Spleen (tissue), 11 donors: ENCODE measurements at regions not wholly inside any gene's neighbourhood (a gene's known extent, or its start where the extent isn't known, plus 50 kb on each side); places are given as distances from the start of the nearest gene placed in this dataset.

Source experiments
- DNase-seq: peaks from one replicate; pipeline ENCODE4 v3.0.0-alpha.2; 2020
- H3K27ac ChIP-seq, 8 donors: fragments of 200-600 bp; sonication (generic) in 7 of 8; 1 replicate in 4 of 8; 2 replicates in 4 of 8; pipeline versions ENCODE4 v1.5.0 to v1.8.0; 2016 to 2021; ENCODE audit warnings: inconsistent platforms in 4 of 8, mild to moderate bottlenecking in 4 of 8, moderate library complexity in 1 of 8
- H3K27me3 ChIP-seq, 7 donors: fragments of 200-600 bp; sonication (generic) in 6 of 7; replicated peaks in 1 of 7; 1 replicate in 4 of 7; 2 replicates in 3 of 7; pipeline versions ENCODE4 v1.5.0 to v1.8.0; 2016 to 2021; ENCODE audit warnings: inconsistent platforms in 3 of 7, mild to moderate bottlenecking in 1 of 7
- H3K36me3 ChIP-seq, 6 donors: fragments of 200-600 bp; sonication (generic) in 5 of 6; 1 replicate in 4 of 6; 2 replicates in 2 of 6; pipeline versions ENCODE4 v1.5.0 to v1.8.0; 2016 to 2021; ENCODE audit warnings: inconsistent platforms in 2 of 6
- H3K4me1 ChIP-seq, 6 donors: fragments of 200-600 bp; sonication (generic) in 5 of 6; 1 replicate in 3 of 6; 2 replicates in 3 of 6; pipeline versions ENCODE4 v1.5.0 to v1.8.0; 2016 to 2021; ENCODE audit warnings: inconsistent platforms in 3 of 6
- H3K4me3 ChIP-seq, 8 donors: fragments of 200-600 bp; sonication (generic) in 7 of 8; 1 replicate in 4 of 8; 2 replicates in 4 of 8; pipeline versions ENCODE4 v1.5.0 to v1.8.0; 2016 to 2021; ENCODE audit warnings: inconsistent platforms in 4 of 8, mild to moderate bottlenecking in 4 of 8, moderate library complexity in 2 of 8
- H3K9me3 ChIP-seq, 8 donors: fragments of 200-600 bp; sonication (generic) in 7 of 8; 1 replicate in 4 of 8; 2 replicates in 4 of 8; pipeline versions ENCODE4 v1.5.0 to v1.8.0; 2016 to 2021; ENCODE audit warnings: inconsistent platforms in 4 of 8
- CTCF ChIP-seq, 11 experiments: fragments of 200-600 bp in 7 of 11; fragments of 450-650 bp in 4 of 11; sonication (generic) in 4 of 11; IDR thresholded peaks in 8 of 11; conservative IDR thresholded peaks in 3 of 11; 1 replicate in 7 of 11; 2 replicates in 4 of 11; pipeline versions ENCODE4 v1.4.0 to v1.8.0; 2016 to 2021; ENCODE audit warnings: antibody characterized with exemption in 11 of 11, inconsistent platforms in 4 of 11, mild to moderate bottlenecking in 1 of 11
- POLR2A ChIP-seq, 3 donors: fragments of 450-650 bp; IDR thresholded peaks; one replicate each; pipeline ENCODE4 v1.5.1; 2017; ENCODE audit warnings: antibody characterized with exemption in 3 of 3, mild to moderate bottlenecking in 1 of 3
- POLR2AphosphoS5 ChIP-seq, 3 donors: sonication (generic); formaldehyde crosslinking; IDR thresholded peaks; one replicate each; pipeline ENCODE4 v1.5.1; 2017; ENCODE audit warnings: antibody characterized with exemption in 3 of 3
- WGBS, 5 donors: extraction: QIAGEN DNeasy Blood & Tissue Kit in 3 of 5; methylation state at CpG; one replicate each; pipeline versions ENCODE4 v1.1.5 to v1.1.7; 2013 to 2018; 5-methylcytosine and 5-hydroxymethylcytosine counted together
- intact Hi-C: fragments of 100-400 bp; cut with DNase I; formaldehyde crosslinking; loops from one replicate; pipeline ENCODE4 v1.15.0; 2023; ENCODE audit warnings: low total_unique reads
- donor health status: healthy with polysubstance abuse.
- donor health status: DM: no; HTN: no; CAD: no; lungs with moderate emphysema.
- donor health status: DM: no; HTN: no; CAD: no.
- donor health status: Bipolar disorder and iron deficiency.
- donor health status: healthy.
- donor health status: DM: no; HTN: no; CAD: no.
- donor health status: DM: yes; HTN: yes; CAD: no.

DNA sequence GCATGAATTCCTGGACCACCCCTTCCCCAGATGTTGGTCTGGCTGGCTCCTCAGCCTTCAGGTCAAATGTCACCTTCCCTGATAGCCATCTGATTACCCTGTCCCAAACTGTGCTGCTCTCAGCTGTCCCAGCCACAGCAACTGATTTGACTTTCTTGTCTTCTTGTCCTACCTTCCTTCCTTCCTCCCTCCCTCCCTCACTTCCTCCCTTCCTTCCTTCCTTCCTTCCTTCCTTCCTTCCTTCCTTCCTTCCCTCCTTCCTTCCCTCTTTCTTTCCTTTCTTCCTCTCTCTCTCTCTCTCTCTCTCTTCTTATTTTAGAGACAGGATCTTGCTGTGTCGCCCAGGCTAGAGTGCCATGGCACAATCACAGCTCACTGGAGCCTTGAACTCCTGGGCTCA lies 242.5 kb downstream of the RPS24 start:
- peaks cover 0 to 6% (median 0%) of the 10 kb centered on the region in 8 donors for H3K9me3 ChIP-seq
- no peaks in the 10 kb centered on the region for H3K27me3 ChIP-seq
- H3K4me1 ChIP-seq: no peaks in the 10 kb centered on the region
- H3K27ac ChIP-seq: no peak overlapping the region
- TF ChIP-seq POLR2A (IDR thresholded peaks at IDR 0.05) (no peak), CTCF (IDR thresholded peaks at IDR 0.05 in 8 of 11, conservative IDR thresholded peaks at IDR 0.05 in 3 of 11) (no peak), POLR2AphosphoS5 (IDR thresholded peaks at IDR 0.05) (no peak)
- intact Hi-C loops: no loop called here
- peak; percentile 10 for DNase-seq
- H3K4me3 ChIP-seq: no peak overlapping the region
- 75 to 91% (median 84%) methylated on average over 1 of the region's 1 CpG for WGBS, 5 donors
- no peaks in the 10 kb centered on the region for H3K36me3 ChIP-seq

GRCh38 chr10:78277314-78278057 lies 243.8 kb downstream of the RPS24 start:
- DNase-seq: no peak
- no peaks in the 10 kb centered on the region for H3K4me1 ChIP-seq
- H3K27ac ChIP-seq: no peak overlapping the region
- H3K9me3 ChIP-seq: peaks cover 0 to under 1% (median 0%) of the 10 kb centered on the region in 8 donors
- H3K4me3 ChIP-seq: no peak overlapping the region
- no peaks in the 10 kb centered on the region for H3K36me3 ChIP-seq
- intact Hi-C loops: no loop called here
- no peak for TF ChIP-seq POLR2AphosphoS5 (IDR thresholded peaks at IDR 0.05)
- no peak for TF ChIP-seq POLR2A (IDR thresholded peaks at IDR 0.05)
- no peak for TF ChIP-seq CTCF (IDR thresholded peaks at IDR 0.05 in 8 of 11, conservative IDR thresholded peaks at IDR 0.05 in 3 of 11)
- WGBS, 5 donors: 84 to 91% (median 88%) methylated on average over 11 of the region's 11 CpGs
- H3K27me3 ChIP-seq: no peaks in the 10 kb centered on the region

GRCh38 chr10:78278058-78278404 lies 244.4 kb downstream of the RPS24 start:
- 74 to 93% (median 89%) methylated on average over 6 of the region's 6 CpGs for WGBS, 5 donors
- peak; percentile 49 for DNase-seq
- Histone ChIP-seq H3K27me3 (no peaks in the 10 kb centered on the region), H3K4me1 (no peaks in the 10 kb centered on the region), H3K9me3 (no peaks in the 10 kb centered on the region), H3K36me3 (no peaks in the 10 kb centered on the region), H3K4me3 (no peak overlapping the region), H3K27ac (no peak overlapping the region)
- TF ChIP-seq POLR2AphosphoS5 (IDR thresholded peaks at IDR 0.05) (no peak), CTCF (IDR thresholded peaks at IDR 0.05 in 8 of 11, conservative IDR thresholded peaks at IDR 0.05 in 3 of 11) (no peak)
- intact Hi-C loops: no loop called here

DNA sequence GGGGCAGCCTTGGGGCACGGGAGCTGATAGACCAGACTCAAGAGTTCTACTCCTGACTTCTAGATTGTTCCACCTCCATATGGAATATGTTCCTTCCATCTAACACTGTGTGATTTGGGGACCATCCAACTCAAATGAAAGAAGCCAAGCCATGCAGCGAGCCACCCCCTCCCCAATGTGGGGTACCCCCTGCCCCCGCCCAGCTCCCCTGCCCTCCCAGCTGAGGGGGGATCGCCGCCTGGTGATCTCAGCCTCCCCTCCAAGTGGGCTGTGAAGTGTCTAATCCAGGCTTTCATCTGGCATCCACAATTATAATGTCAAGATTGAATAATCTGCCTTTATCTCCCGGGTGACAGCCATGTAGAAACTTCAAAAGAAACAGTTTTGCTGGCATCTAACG lies 246.1 kb downstream of the RPS24 start:
- TF ChIP-seq POLR2A (IDR thresholded peaks at IDR 0.05) (no peak), CTCF (IDR thresholded peaks at IDR 0.05 in 8 of 11, conservative IDR thresholded peaks at IDR 0.05 in 3 of 11) (no peak), POLR2AphosphoS5 (IDR thresholded peaks at IDR 0.05) (no peak)
- no peaks in the 10 kb centered on the region for H3K4me1 ChIP-seq
- WGBS, 5 donors: 86 to 92% (median 88%) methylated on average over 7 of the region's 7 CpGs
- intact Hi-C loops: no loop called here
- DNase-seq: no peak
- no peaks in the 10 kb centered on the region for H3K27me3 ChIP-seq
- no peaks in the 10 kb centered on the region for H3K9me3 ChIP-seq
- no peak overlapping the region for H3K27ac ChIP-seq
- no peak overlapping the region for H3K4me3 ChIP-seq
- H3K36me3 ChIP-seq: no peaks in the 10 kb centered on the region
